HL-60 (cell line): ENCODE measurements at regions not wholly inside any gene's neighbourhood (a gene's known extent, or its start where the extent isn't known, plus 50 kb on each side); places are given as distances from the start of the nearest gene placed in this dataset.

Experiments
- DNase-seq, 2 experiments: peaks; one replicate each; pipeline ENCODE4 v3.0.0-alpha.2; 2010 to 2020; ENCODE audit warnings: low read depth in 1 of 2, low spot score in 1 of 2
- H3K27ac ChIP-seq: fragments of 250-450 bp; sonication (Bioruptor Pico); replicated peaks from 2 replicates; pipeline ENCODE4 v1.5.1; 2020; ENCODE audit warnings: mild to moderate bottlenecking, moderate library complexity
- H3K27me3 ChIP-seq: fragments of 250-450 bp; sonication (Bioruptor Pico); 2 replicates; pipeline ENCODE4 v1.5.1; 2021; ENCODE audit warnings: mild to moderate bottlenecking, moderate library complexity; ENCODE audit not compliant: insufficient read depth, poor library complexity, severe bottlenecking
- H3K4me3 ChIP-seq: replicated peaks from 2 replicates; pipeline ENCODE4 v1.5.1; 2011; ENCODE audit warnings: mild to moderate bottlenecking, control low read depth, low read length; ENCODE audit not compliant: insufficient read depth
- CTCF ChIP-seq: IDR thresholded peaks from one replicate; pipeline ENCODE4 v1.5.1; 2011; ENCODE audit warnings: low read length, control low read depth, inconsistent platforms; ENCODE audit not compliant: insufficient read depth
- GABPA ChIP-seq: IDR thresholded peaks from 2 replicates; pipeline ENCODE4 v1.6.1; 2012; ENCODE audit warnings: low read depth
- POLR2AphosphoS5 ChIP-seq: IDR thresholded peaks from 2 replicates; pipeline ENCODE4 v1.6.1; 2012; ENCODE audit warnings: low read depth
- REST ChIP-seq: IDR thresholded peaks from 2 replicates; pipeline ENCODE4 v1.6.1; 2012; ENCODE audit warnings: low read depth; ENCODE audit not compliant: insufficient replicate concordance
- SPI1 ChIP-seq: IDR thresholded peaks from 2 replicates; pipeline ENCODE4 v1.6.1; 2012; ENCODE audit warnings: low read depth, mild to moderate bottlenecking, borderline replicate concordance

- Histone ChIP-seq H3K4me3 (no peak overlapping the region), H3K27ac (no peak overlapping the region), H3K27me3 (peaks cover 18% of the 10 kb centered on the region)
- DNase-seq = no peak
- TF ChIP-seq POLR2AphosphoS5 (no peak), REST (no peak), GABPA (no peak), CTCF (no peak), SPI1 (no peak)
Observed at GRCh38 chr18:47470941-47471340, 219.5 kb upstream of the SKOR2 start.

- no peak for DNase-seq
- TF ChIP-seq POLR2AphosphoS5 (no peak), SPI1 (no peak), GABPA (no peak), CTCF (no peak), REST (no peak)
Observed at GRCh38 chr18:47469576-47469975, 218.1 kb upstream of the SKOR2 start.

GRCh38 chr18:47461977-47462376, 210.5 kb upstream of the SKOR2 start:
- H3K4me3 ChIP-seq = no peak overlapping the region
- TF ChIP-seq REST (no peak), CTCF (no peak), SPI1 (no peak), GABPA (no peak), POLR2AphosphoS5 (no peak)
- no peak overlapping the region for H3K27ac ChIP-seq
- no peaks in the 10 kb centered on the region for H3K27me3 ChIP-seq
- no peak for DNase-seq

More at GRCh38 chr18:47469576-47469975, 218.1 kb upstream of the SKOR2 start:
- Histone ChIP-seq H3K4me3 (no peak overlapping the region), H3K27me3 (peaks cover 18% of the 10 kb centered on the region), H3K27ac (no peak overlapping the region)
